OCI-LY1 (cell line): ENCODE measurements at regions not wholly inside any gene's neighbourhood (a gene's known extent, or its start where the extent isn't known, plus 50 kb on each side); places are given as distances from the start of the nearest gene placed in this dataset.

Experiments used
- H2AFZ ChIP-seq: fragments of 200-600 bp; sonication (generic), shearing (Covaris generic); 2 replicates; pipeline ENCODE4 v1.6.0; 2014; ENCODE audit warnings: antibody characterized with exemption, mild to moderate bottlenecking, low read length
- H3F3A ChIP-seq: fragments of 200-600 bp; sonication (generic), shearing (Covaris generic); 2 replicates; pipeline ENCODE4 v1.6.0; 2014; ENCODE audit warnings: mild to moderate bottlenecking, antibody characterized with exemption, low read length, moderate library complexity; ENCODE audit not compliant: insufficient read depth
- H3K27ac ChIP-seq: fragments of 200-600 bp; sonication (generic); 2 replicates; pipeline ENCODE4 v1.5.1; 2014; ENCODE audit warnings: low read length, mixed run types, mild to moderate bottlenecking, low read depth; ENCODE audit not compliant: poor library complexity, severe bottlenecking
- H3K27me3 ChIP-seq: fragments of 200-600 bp; sonication (generic); 2 replicates; pipeline ENCODE4 v1.6.0; 2014; ENCODE audit warnings: antibody characterized with exemption, mild to moderate bottlenecking, low read length, moderate library complexity; ENCODE audit not compliant: insufficient read depth
- H3K36me3 ChIP-seq: fragments of 200-600 bp; sonication (generic); 2 replicates; pipeline ENCODE4 v1.6.1; 2014; ENCODE audit warnings: mild to moderate bottlenecking, antibody characterized with exemption, low read length, moderate library complexity, mixed read lengths; ENCODE audit not compliant: insufficient read depth
- H3K4me1 ChIP-seq: fragments of 200-600 bp; sonication (generic); 2 replicates; pipeline ENCODE4 v1.5.1; 2014; ENCODE audit warnings: mild to moderate bottlenecking, low read length, moderate library complexity; ENCODE audit not compliant: insufficient read depth, severe bottlenecking
- H3K4me2 ChIP-seq: fragments of 200-600 bp; sonication (generic), shearing (Covaris generic); 2 replicates; pipeline ENCODE4 v1.6.1; 2014; ENCODE audit warnings: low read length
- H3K4me3 ChIP-seq: fragments of 200-600 bp; sonication (generic); 2 replicates; pipeline ENCODE4 v1.5.1; 2014; ENCODE audit warnings: low read length, low read depth, mild to moderate bottlenecking, mixed read lengths; ENCODE audit not compliant: poor library complexity, severe bottlenecking
- H3K79me2 ChIP-seq: fragments of 200-600 bp; shearing (Covaris generic); 2 replicates; pipeline ENCODE4 v1.6.1; 2016; ENCODE audit warnings: mixed run types, low read length, mixed read lengths; ENCODE audit not compliant: insufficient read depth
- H3K9ac ChIP-seq: fragments of 200-600 bp; sonication (generic), shearing (Covaris generic); 2 replicates; pipeline ENCODE4 v1.6.1; 2014; ENCODE audit warnings: mild to moderate bottlenecking, low read length, mixed read lengths
- H3K9me2 ChIP-seq: fragments of 200-600 bp; sonication (generic), shearing (Covaris generic); 2 replicates; pipeline ENCODE4 v1.6.1; 2014; ENCODE audit warnings: low read depth, mild to moderate bottlenecking, low read length, mixed read lengths
- H3K9me3 ChIP-seq: fragments of 200-600 bp; shearing (Covaris generic); 2 replicates; pipeline ENCODE4 v1.6.1; 2014; ENCODE audit warnings: low read length, mixed read lengths
- H4K20me1 ChIP-seq: fragments of 200-600 bp; sonication (generic), shearing (Covaris generic); 2 replicates; pipeline ENCODE4 v1.6.0; 2016; ENCODE audit warnings: mild to moderate bottlenecking, low read length; ENCODE audit not compliant: insufficient read depth
- CTCF ChIP-seq: fragments of 200-600 bp; sonication (generic), shearing (Covaris generic); IDR thresholded peaks from 2 replicates; pipeline ENCODE4 v1.5.1; 2017; ENCODE audit warnings: mild to moderate bottlenecking, antibody characterized with exemption, low read length, moderate library complexity, mixed read lengths
- EZH2 ChIP-seq: fragments of 200-600 bp; sonication (generic), shearing (Covaris generic); IDR thresholded peaks from 2 replicates; pipeline ENCODE4 v1.8.0; 2017; ENCODE audit warnings: borderline replicate concordance, mixed run types, mild to moderate bottlenecking, antibody characterized with exemption, low read length, moderate library complexity, mixed read lengths

- H2AFZ ChIP-seq: no peak overlapping the region
- H3F3A ChIP-seq: no peaks in the 10 kb centered on the region
- no peaks in the 10 kb centered on the region for H3K27me3 ChIP-seq
- H3K9ac ChIP-seq: no peak overlapping the region
- H3K27ac ChIP-seq: no peak overlapping the region
- H3K9me2 ChIP-seq: no peaks in the 10 kb centered on the region
- H3K9me3 ChIP-seq: no peaks in the 10 kb centered on the region
- no peaks in the 10 kb centered on the region for H3K36me3 ChIP-seq
- no peaks in the 10 kb centered on the region for H3K79me2 ChIP-seq
- no peak for TF ChIP-seq CTCF
- no peak for TF ChIP-seq EZH2
- no peaks in the 10 kb centered on the region for H3K4me1 ChIP-seq
- no peak overlapping the region for H3K4me3 ChIP-seq
- no peaks in the 10 kb centered on the region for H4K20me1 ChIP-seq
- no peak overlapping the region for H3K4me2 ChIP-seq
Measured at GRCh38 chr16:80033783-80034468, 433.4 kb upstream of the MAF start.

DNA sequence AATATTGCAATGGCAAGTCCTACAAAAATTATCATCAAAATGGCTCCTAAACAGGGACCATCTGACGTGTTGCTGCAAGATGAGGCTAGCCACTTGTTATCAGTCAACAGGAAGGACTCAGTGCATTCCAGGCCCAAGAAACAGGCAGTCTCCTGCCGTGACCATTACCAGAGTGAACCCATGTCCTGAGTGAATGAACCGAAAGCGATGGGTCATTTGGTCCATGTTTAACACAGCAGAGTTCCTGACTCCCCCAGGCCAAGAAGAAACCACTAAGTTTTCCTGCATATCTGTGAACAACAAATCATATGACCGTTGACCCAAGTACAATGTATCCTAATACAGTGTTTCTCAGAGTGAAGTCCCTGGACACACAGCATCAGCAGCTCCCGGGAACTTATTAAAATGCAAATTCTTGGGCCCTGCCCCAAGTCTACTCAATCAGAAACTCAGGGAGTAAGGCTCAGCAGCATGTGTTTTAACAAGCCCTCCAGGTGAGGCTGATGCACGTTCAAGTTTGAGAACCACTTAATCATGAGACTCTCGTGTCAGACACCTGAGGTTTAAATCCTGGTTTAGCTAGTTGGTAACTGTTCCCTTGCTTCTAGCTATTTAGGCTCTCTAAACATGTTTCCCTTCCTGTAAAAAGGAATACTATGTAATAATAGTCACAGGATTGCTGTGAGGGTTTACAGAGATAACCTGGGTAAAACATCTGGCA, 429.4 kb upstream of the MAF start:
- no peak overlapping the region for H2AFZ ChIP-seq
- H3K4me3 ChIP-seq: no peak overlapping the region
- no peaks in the 10 kb centered on the region for H4K20me1 ChIP-seq
- no peak overlapping the region for H3K27ac ChIP-seq
- no peaks in the 10 kb centered on the region for H3F3A ChIP-seq
- no peaks in the 10 kb centered on the region for H3K36me3 ChIP-seq
- no peak overlapping the region for H3K9ac ChIP-seq
- no peak overlapping the region for H3K4me2 ChIP-seq
- H3K27me3 ChIP-seq: no peaks in the 10 kb centered on the region
- H3K9me2 ChIP-seq: no peaks in the 10 kb centered on the region
- H3K9me3 ChIP-seq: no peaks in the 10 kb centered on the region
- no peaks in the 10 kb centered on the region for H3K4me1 ChIP-seq
- H3K79me2 ChIP-seq: no peaks in the 10 kb centered on the region
- TF ChIP-seq EZH2 (no peak), CTCF (no peak)

DNA sequence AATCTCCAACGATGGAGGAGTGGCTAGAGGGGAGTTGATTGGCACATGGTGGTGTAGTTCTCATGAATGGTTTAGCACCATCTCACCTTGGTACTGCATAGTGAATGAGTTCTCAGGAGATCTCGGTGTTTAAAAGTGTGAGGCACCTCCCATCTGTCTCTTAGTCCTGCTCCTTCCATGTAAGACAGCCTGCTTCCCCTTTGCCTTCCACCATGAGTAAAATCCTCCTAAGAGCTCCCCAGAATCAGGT, 428.8 kb upstream of the MAF start:
- H4K20me1 ChIP-seq: no peaks in the 10 kb centered on the region
- no peaks in the 10 kb centered on the region for H3K9me3 ChIP-seq
- H3F3A ChIP-seq: no peaks in the 10 kb centered on the region
- no peak overlapping the region for H3K4me3 ChIP-seq
- H3K9me2 ChIP-seq: no peaks in the 10 kb centered on the region
- H3K36me3 ChIP-seq: no peaks in the 10 kb centered on the region
- no peak for TF ChIP-seq EZH2
- no peak for TF ChIP-seq CTCF
- H3K4me2 ChIP-seq: no peak overlapping the region
- H3K79me2 ChIP-seq: no peaks in the 10 kb centered on the region
- H2AFZ ChIP-seq: no peak overlapping the region
- H3K9ac ChIP-seq: no peak overlapping the region
- H3K27ac ChIP-seq: no peak overlapping the region
- H3K27me3 ChIP-seq: no peaks in the 10 kb centered on the region
- H3K4me1 ChIP-seq: no peaks in the 10 kb centered on the region
